Neural cell (in vitro differentiated cells): ENCODE measurements at regions not wholly inside any gene's neighbourhood (a gene's known extent, or its start where the extent isn't known, plus 50 kb on each side); places are given as distances from the start of the nearest gene placed in this dataset.

Experiments
- H2AFZ ChIP-seq: fragments of 200-600, 300-800 bp; sonication (generic), shearing (Covaris generic); 2 replicates; pipeline ENCODE4 v1.6.0; 2014; ENCODE audit warnings: low read depth, mild to moderate bottlenecking, antibody characterized with exemption, low read length, moderate library complexity
- H3F3A ChIP-seq: fragments of 200-600 bp; shearing (Covaris generic); 2 replicates; pipeline ENCODE4 v1.6.1; 2016; ENCODE audit warnings: mild to moderate bottlenecking, moderate library complexity, mixed read lengths, antibody characterized with exemption, low read length; ENCODE audit not compliant: insufficient read depth, poor library complexity, severe bottlenecking
- H3K27ac ChIP-seq: fragments of 200-600, 300-800 bp; sonication (generic), shearing (Covaris generic); 2 replicates; pipeline ENCODE4 v1.5.1; 2014; ENCODE audit warnings: mild to moderate bottlenecking, low read length, moderate library complexity
- H3K27me3 ChIP-seq: fragments of 300-800, 200-600 bp; sonication (generic), shearing (Covaris generic); 2 replicates; pipeline ENCODE4 v1.6.0; 2014; ENCODE audit warnings: mild to moderate bottlenecking, low read depth, low read length, moderate library complexity; ENCODE audit not compliant: insufficient read depth
- H3K36me3 ChIP-seq: fragments of 300-800, 200-600 bp; sonication (generic), shearing (Covaris generic); 2 replicates; pipeline ENCODE4 v1.5.1; 2014; ENCODE audit warnings: mild to moderate bottlenecking, antibody characterized with exemption, low read length, moderate library complexity; ENCODE audit not compliant: insufficient read depth
- H3K4me2 ChIP-seq: fragments of 300-800, 200-600 bp; sonication (generic), shearing (Covaris generic); 2 replicates; pipeline ENCODE4 v1.6.0; 2014; ENCODE audit warnings: mild to moderate bottlenecking, low read length
- H3K4me3 ChIP-seq: fragments of 300-800, 200-600 bp; sonication (generic), shearing (Covaris generic); 2 replicates; pipeline ENCODE4 v1.5.1; 2014; ENCODE audit warnings: mild to moderate bottlenecking, low read length, moderate library complexity
- H3K79me2 ChIP-seq: fragments of 200-600 bp; shearing (Covaris generic); replicated peaks from 2 replicates; pipeline ENCODE4 v1.6.0; 2014; ENCODE audit warnings: mild to moderate bottlenecking, low read length, moderate library complexity; ENCODE audit not compliant: insufficient read depth
- H3K9ac ChIP-seq: fragments of 300-800, 200-600 bp; sonication (generic), shearing (Covaris generic); 2 replicates; pipeline ENCODE4 v1.6.1; 2016; ENCODE audit warnings: mild to moderate bottlenecking, low read length, mixed read lengths
- H3K9me2 ChIP-seq: fragments of 200-600 bp; shearing (Covaris generic); 2 replicates; pipeline ENCODE4 v1.6.1; 2016; ENCODE audit warnings: mild to moderate bottlenecking, low read length, mixed read lengths; ENCODE audit not compliant: insufficient read depth
- H3K9me3 ChIP-seq: fragments of 200-600, 300-800 bp; sonication (generic), shearing (Covaris generic); 2 replicates; pipeline ENCODE4 v1.6.1; 2016; ENCODE audit warnings: mild to moderate bottlenecking, mixed run types, low read length, moderate library complexity, mixed read lengths
- H4K20me1 ChIP-seq: fragments of 200-600 bp; shearing (Covaris generic); 2 replicates; pipeline ENCODE4 v1.6.1; 2016; ENCODE audit warnings: mild to moderate bottlenecking, mixed run types; ENCODE audit not compliant: insufficient read depth
- EP300 ChIP-seq: fragments of 450-650 bp; conservative IDR thresholded peaks from 2 replicates; pipeline ENCODE4 v1.6.1; 2014; ENCODE audit warnings: antibody characterized with exemption, mild to moderate bottlenecking, moderate library complexity; ENCODE audit not compliant: poor library complexity, severe bottlenecking
- EZH2 ChIP-seq: fragments of 200-600, 300-800 bp; shearing (Covaris generic), sonication (generic); IDR thresholded peaks from 2 replicates; pipeline ENCODE4 v1.6.1; 2014; ENCODE audit warnings: antibody characterized with exemption, low read length, borderline replicate concordance, mild to moderate bottlenecking; ENCODE audit not compliant: insufficient read depth, poor library complexity, severe bottlenecking
- MXI1 ChIP-seq: fragments of 450-650 bp; conservative IDR thresholded peaks from 2 replicates; pipeline ENCODE4 v1.6.1; 2014; ENCODE audit warnings: antibody characterized with exemption, mild to moderate bottlenecking; ENCODE audit not compliant: poor library complexity, severe bottlenecking
- POLR2AphosphoS5 ChIP-seq: IDR thresholded peaks from 2 replicates; pipeline ENCODE4 v1.6.1; 2012
- RAD21 ChIP-seq: fragments of 450-650 bp; conservative IDR thresholded peaks from 2 replicates; pipeline ENCODE4 v1.6.1; 2014; ENCODE audit warnings: antibody characterized with exemption, mild to moderate bottlenecking, moderate library complexity
- REST ChIP-seq: IDR thresholded peaks from 2 replicates; pipeline ENCODE4 v1.6.1; 2012; ENCODE audit warnings: borderline replicate concordance
- SMC3 ChIP-seq: fragments of 450-650 bp; conservative IDR thresholded peaks from 2 replicates; pipeline ENCODE4 v1.6.1; 2014; ENCODE audit warnings: antibody characterized with exemption, mild to moderate bottlenecking, moderate library complexity; ENCODE audit not compliant: poor library complexity
- TAF1 ChIP-seq: IDR thresholded peaks from 2 replicates; pipeline ENCODE4 v1.6.1; 2012; ENCODE audit warnings: low read depth
- TF ChIP-seq, protein P1 (sequence below): fragments of 450-650 bp; IDR thresholded peaks from 2 replicates; pipeline ENCODE4 v1.5.1; 2014; ENCODE audit warnings: antibody characterized with exemption, mild to moderate bottlenecking, moderate library complexity; ENCODE audit not compliant: poor library complexity, severe bottlenecking

DNA sequence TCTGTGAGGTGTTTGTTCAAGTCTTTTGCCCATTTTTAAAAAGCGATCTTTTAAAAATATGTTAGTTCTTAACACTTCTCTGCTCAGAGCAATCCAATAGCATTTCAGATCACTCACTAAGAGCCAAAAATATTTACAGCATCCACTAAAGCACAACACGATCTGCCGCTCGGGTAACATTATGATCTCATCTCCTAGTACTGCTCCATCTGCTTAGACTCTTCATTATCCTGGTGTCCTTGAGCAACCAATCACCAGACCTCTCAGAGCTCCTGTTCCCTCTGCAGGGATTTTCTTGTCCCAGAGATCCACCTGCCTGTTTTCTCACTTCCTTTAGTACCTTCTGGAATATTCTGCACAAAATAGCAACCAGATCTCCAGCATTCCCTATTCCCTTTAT is 235.3 kb upstream of the ESRRG start:
- Histone ChIP-seq H4K20me1 (no peaks in the 10 kb centered on the region), H3K9me2 (no peaks in the 10 kb centered on the region), H3F3A (no peaks in the 10 kb centered on the region), H3K27me3 (no peaks in the 10 kb centered on the region), H3K27ac (no peak overlapping the region), H3K4me2 (no peak overlapping the region), H3K36me3 (no peaks in the 10 kb centered on the region), H2AFZ (no peak overlapping the region), H3K4me3 (no peak overlapping the region), H3K9me3 (no peaks in the 10 kb centered on the region), H3K79me2 (no peaks in the 10 kb centered on the region), H3K9ac (no peak overlapping the region)
- TF ChIP-seq EZH2 (no peak), TAF1 (no peak), RAD21 (no peak), POLR2AphosphoS5 (no peak), REST (no peak), MXI1 (no peak), EP300 (no peak), SMC3 (no peak)
- TF ChIP-seq, protein P1, sequence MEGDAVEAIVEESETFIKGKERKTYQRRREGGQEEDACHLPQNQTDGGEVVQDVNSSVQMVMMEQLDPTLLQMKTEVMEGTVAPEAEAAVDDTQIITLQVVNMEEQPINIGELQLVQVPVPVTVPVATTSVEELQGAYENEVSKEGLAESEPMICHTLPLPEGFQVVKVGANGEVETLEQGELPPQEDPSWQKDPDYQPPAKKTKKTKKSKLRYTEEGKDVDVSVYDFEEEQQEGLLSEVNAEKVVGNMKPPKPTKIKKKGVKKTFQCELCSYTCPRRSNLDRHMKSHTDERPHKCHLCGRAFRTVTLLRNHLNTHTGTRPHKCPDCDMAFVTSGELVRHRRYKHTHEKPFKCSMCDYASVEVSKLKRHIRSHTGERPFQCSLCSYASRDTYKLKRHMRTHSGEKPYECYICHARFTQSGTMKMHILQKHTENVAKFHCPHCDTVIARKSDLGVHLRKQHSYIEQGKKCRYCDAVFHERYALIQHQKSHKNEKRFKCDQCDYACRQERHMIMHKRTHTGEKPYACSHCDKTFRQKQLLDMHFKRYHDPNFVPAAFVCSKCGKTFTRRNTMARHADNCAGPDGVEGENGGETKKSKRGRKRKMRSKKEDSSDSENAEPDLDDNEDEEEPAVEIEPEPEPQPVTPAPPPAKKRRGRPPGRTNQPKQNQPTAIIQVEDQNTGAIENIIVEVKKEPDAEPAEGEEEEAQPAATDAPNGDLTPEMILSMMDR: no peak

GRCh38 chr1:216953495-216953894 is 230.3 kb upstream of the ESRRG start:
- Histone ChIP-seq H3K9me2 (no peaks in the 10 kb centered on the region), H3K9ac (no peak overlapping the region), H3K4me3 (no peak overlapping the region), H2AFZ (no peak overlapping the region), H3K9me3 (no peaks in the 10 kb centered on the region), H3K79me2 (no peaks in the 10 kb centered on the region), H3K36me3 (no peaks in the 10 kb centered on the region), H3K27ac (no peak overlapping the region), H4K20me1 (no peaks in the 10 kb centered on the region), H3K4me2 (no peak overlapping the region), H3F3A (no peaks in the 10 kb centered on the region), H3K27me3 (no peaks in the 10 kb centered on the region)
- no peak for TF ChIP-seq POLR2AphosphoS5

GRCh38 chr1:216952864-216953263 is 229.6 kb upstream of the ESRRG start:
- no peak overlapping the region for H3K27ac ChIP-seq
- no peaks in the 10 kb centered on the region for H4K20me1 ChIP-seq
- no peak for TF ChIP-seq POLR2AphosphoS5
- TF ChIP-seq TAF1: no peak
- TF ChIP-seq RAD21: no peak
- TF ChIP-seq SMC3: no peak
- TF ChIP-seq EZH2: no peak
- TF ChIP-seq, protein P1: no peak
- TF ChIP-seq EP300: no peak

More at GRCh38 chr1:216952864-216953263, 229.6 kb upstream of the ESRRG start:
- Histone ChIP-seq H2AFZ (no peak overlapping the region), H3K79me2 (no peaks in the 10 kb centered on the region), H3K4me3 (no peak overlapping the region), H3K9me2 (no peaks in the 10 kb centered on the region), H3K9me3 (no peaks in the 10 kb centered on the region), H3K27me3 (no peaks in the 10 kb centered on the region), H3K36me3 (no peaks in the 10 kb centered on the region), H3K4me2 (no peak overlapping the region), H3K9ac (no peak overlapping the region), H3F3A (no peaks in the 10 kb centered on the region)
